ENCODE measurements at regions not wholly inside any gene's neighbourhood (a gene's known extent, or its start where the extent isn't known, plus 50 kb on each side); places are given as distances from the start of the nearest gene placed in this dataset.
"Not testable (repeated sequence)": the region's sequence is repeated elsewhere in the genome, so short reads cannot be mapped to it uniquely, and the experiment has no call there.

DNA sequence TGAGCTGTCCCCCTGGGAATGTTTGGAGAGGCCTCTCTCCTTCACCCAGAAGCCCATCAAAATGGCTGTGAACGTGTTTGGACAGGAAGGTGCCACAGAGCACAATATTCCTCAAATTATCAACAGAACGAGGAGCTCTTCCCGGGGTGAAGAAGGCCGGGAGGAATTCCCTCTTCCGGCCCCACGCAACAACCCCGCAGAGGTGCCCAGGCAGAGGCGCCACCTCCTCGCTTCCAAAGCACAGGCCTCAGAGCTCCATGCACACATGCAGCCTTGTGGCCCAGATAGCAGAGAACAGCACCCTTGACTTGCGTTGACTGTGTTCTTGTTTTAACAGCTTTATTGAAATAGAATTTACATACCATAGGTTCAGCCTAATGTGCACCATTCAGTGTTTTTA, 152.5 kb upstream of the SALL3 start:
- TF ChIP-seq, protein P1, sequence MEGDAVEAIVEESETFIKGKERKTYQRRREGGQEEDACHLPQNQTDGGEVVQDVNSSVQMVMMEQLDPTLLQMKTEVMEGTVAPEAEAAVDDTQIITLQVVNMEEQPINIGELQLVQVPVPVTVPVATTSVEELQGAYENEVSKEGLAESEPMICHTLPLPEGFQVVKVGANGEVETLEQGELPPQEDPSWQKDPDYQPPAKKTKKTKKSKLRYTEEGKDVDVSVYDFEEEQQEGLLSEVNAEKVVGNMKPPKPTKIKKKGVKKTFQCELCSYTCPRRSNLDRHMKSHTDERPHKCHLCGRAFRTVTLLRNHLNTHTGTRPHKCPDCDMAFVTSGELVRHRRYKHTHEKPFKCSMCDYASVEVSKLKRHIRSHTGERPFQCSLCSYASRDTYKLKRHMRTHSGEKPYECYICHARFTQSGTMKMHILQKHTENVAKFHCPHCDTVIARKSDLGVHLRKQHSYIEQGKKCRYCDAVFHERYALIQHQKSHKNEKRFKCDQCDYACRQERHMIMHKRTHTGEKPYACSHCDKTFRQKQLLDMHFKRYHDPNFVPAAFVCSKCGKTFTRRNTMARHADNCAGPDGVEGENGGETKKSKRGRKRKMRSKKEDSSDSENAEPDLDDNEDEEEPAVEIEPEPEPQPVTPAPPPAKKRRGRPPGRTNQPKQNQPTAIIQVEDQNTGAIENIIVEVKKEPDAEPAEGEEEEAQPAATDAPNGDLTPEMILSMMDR (IDR thresholded peaks at IDR 0.05) = no peak
- ATAC-seq (ENCODE audit: low FRiP score) = no peak
- no peak for DNase-seq (ENCODE audit: low spot score)

DNA sequence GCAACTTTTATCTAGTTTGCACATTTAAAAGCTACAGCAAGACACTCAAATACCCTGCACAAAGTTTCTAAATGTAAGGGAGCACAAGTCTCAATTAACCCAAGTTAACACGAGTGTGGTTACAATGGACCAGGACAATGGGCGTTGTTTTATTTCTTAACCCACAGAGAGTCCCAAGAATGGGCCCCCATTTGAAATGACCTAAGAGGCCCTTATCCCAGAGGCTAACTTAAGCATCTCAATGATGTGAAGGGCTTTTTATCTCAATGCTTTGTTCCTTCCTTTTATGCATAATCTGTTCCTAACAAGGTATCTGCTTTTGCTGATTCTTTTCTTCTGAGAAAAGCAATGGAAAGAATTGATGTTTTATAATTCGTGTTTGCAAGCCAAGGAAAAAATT, 151.5 kb upstream of the SALL3 start:
- DNase-seq (ENCODE audit: low spot score) (no peak), ATAC-seq (ENCODE audit: low FRiP score) (no peak)
- TF ChIP-seq, protein P1 (IDR thresholded peaks at IDR 0.05) = no peak

DNA sequence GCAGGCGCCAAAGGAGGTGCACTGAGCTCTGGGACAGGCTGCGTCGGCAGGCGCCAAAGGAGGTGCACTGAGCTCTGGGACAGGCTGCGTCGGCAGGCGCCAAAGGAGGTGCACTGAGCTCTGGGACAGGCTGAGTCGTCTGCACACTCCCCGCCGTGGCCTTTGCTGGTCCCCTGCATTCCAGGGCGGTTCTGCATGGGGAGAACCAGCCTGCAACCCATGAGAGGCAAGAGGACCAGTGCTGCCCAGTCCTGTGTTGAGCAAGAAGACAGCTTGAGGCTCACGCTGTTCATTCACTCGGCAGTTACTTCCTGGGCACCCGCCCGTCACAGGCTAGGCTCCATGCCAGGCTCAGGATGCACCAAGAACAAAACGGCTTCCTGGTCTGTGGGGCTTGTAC, 150.6 kb upstream of the SALL3 start:
- not testable (repeated sequence) for DNase-seq (ENCODE audit: low spot score); ATAC-seq (ENCODE audit: low FRiP score)

DNA sequence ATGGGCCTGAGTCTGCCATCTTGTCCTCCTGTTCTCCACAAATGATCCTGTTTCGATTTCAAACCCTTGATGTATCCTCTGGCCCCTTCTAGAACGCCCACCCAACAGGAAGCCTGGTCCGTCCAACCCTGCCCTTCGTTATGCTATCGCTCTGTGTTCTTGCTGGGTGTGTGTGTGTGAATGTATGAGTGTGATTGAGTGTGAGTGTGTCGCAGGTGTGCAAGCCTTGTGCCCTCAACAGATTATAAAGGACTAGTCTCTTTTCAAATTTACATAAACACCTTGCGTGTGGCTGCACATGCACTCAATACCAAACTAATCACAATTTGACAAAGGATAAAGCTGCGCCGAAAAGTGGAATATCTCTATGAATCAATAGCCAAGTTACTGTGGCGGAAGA, 149.5 kb upstream of the SALL3 start:
- DNase-seq (ENCODE audit: low spot score) = no peak
- TF ChIP-seq, protein P1 (IDR thresholded peaks at IDR 0.05) = no peak
- no peak for ATAC-seq (ENCODE audit: low FRiP score)

DNA sequence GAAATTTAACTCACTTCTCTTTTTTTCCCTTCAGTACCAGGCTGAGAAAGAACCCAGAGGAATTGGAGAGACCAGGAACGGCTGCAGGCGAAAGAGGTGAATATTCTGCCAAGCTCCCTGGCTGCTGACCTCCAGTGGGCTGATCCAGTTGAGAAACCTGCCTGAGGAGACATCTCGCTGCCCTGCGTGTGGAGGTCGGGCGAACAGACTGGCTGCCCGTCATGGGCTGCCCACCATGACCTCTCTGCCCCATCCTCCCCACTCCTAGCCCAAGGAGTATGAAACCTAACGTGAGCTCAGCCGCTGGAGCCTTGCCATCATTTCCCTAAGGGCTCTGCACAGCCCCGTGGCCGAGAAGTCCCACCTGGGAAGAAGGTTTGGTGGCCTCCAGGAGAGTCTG, 148.8 kb upstream of the SALL3 start:
- TF ChIP-seq, protein P1 (IDR thresholded peaks at IDR 0.05) = no peak
- DNase-seq (ENCODE audit: low spot score) (no peak), ATAC-seq (ENCODE audit: low FRiP score) (no peak)

DNA sequence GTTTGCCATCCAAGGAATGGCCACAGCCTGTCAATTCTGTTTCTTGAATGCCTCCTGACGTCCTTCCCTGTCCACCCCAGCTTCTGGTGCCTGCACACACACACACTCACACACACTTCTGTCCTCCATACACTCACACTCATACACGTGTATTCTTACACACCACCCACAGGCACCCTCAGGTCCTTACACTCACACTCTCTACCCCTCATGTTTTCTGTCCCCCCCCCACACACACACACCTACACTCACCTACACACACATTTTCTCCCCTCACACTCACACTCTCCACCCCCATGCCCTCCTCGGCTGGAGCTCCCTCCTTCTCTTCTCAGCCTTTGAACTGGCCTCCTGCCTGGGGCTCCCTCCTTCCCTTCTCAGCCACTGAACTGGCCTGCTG, 148.0 kb upstream of the SALL3 start:
- TF ChIP-seq, protein P1 (IDR thresholded peaks at IDR 0.05) = no peak
- DNase-seq (ENCODE audit: low spot score) = no peak

DNA sequence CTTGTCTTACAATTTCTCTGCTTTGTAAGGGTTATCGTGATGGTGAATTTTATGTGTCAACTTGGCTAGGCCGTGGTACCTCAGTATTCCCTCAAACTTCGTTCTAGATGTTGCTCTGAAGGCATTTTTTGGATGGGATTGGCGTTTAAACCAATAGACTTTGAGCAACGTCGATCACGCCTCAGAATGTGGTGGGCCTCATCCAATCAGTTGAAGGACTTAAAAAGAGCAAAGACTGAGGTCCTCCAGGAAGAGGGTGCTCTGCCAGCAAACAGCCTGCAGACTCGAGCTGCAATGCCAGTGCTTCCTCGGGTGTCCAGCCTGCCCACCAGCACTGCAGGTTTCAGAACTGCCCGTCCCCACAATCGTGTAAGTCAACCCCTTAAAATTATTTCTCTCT, 145.8 kb upstream of the SALL3 start:
- TF ChIP-seq, protein P1 (IDR thresholded peaks at IDR 0.05) = no peak
- ATAC-seq (ENCODE audit: low FRiP score) = no peak
- no peak for DNase-seq (ENCODE audit: low spot score)

More for the DNA sequence above, 148.0 kb upstream of the SALL3 start:
- ATAC-seq (ENCODE audit: low FRiP score) = no peak

DNA sequence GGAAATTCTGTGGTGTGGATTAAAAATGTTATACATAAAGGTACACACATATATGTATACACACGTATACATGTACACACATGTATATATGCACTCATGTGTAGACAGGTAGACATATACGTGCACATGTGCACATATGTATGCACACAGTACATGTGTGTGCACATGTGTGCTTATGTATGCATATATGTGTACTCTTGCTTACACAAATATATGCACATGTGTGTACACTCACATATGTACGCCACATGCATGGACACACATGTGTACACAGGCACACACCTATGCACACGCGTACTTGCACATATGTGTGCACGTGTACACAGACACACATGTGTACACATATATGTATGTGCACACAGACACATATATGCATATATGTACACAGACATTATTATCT, 142.8 kb upstream of the SALL3 start:
- TF ChIP-seq, protein P1 (IDR thresholded peaks at IDR 0.05) = no peak
- ATAC-seq (ENCODE audit: low FRiP score) = no peak

More for the DNA sequence above, 142.8 kb upstream of the SALL3 start:
- DNase-seq (ENCODE audit: low spot score) = no peak

Data from omental fat pad (tissue), 3 donors.